H1 (cell line): ENCODE measurements at regions not wholly inside any gene's neighbourhood (a gene's known extent, or its start where the extent isn't known, plus 50 kb on each side); places are given as distances from the start of the nearest gene placed in this dataset.

Experiments used
- CTCF ChIA-PET: fragments of 300-600 bp; sonication (Branson Sonifier 250); formaldehyde crosslinking; loops from one replicate; lab custom pipeline; 2021; ENCODE audit not compliant: partially characterized antibody; lab: Charles Lee
- POLR2A ChIA-PET: fragments of 300-600 bp; sonication (Branson Sonifier 250); formaldehyde crosslinking; loops from one replicate; lab custom pipeline; 2021; ENCODE audit warnings: inconsistent platforms; ENCODE audit not compliant: partially characterized antibody; lab: Charles Lee
- DNase-seq, 2 experiments: peaks; one replicate each; pipeline versions ENCODE4 v3.0.0 to v3.0.0-alpha.2; 2010 to 2022; ENCODE audit warnings: low spot score in 2 of 2, low read depth in 1 of 2, mixed read lengths in 1 of 2
- FAIRE-seq: peaks from 2 replicates; lab custom pipeline; 2011; peaks lifted over from hg19 to GRCh38; lab: Jason Lieb, UNC
- H2AFZ ChIP-seq: 2 replicates; pipeline ENCODE4 v1.8.1; 2012; ENCODE audit warnings: low read length, inconsistent platforms
- H2AK5ac ChIP-seq: 2 replicates; pipeline ENCODE4 v1.6.1; 2013; ENCODE audit warnings: low read depth, low read length
- H2BK120ac ChIP-seq: replicated peaks from 2 replicates; pipeline ENCODE3; 2013; ENCODE audit warnings: low read depth, low read length, inconsistent platforms
- H2BK12ac ChIP-seq: 2 replicates; pipeline ENCODE4 v1.6.1; 2013; ENCODE audit warnings: low read depth, low read length
- H2BK15ac ChIP-seq: 2 replicates; pipeline ENCODE4 v1.6.1; 2013; ENCODE audit warnings: low read length
- H2BK20ac ChIP-seq: 2 replicates; pipeline ENCODE4 v1.6.1; 2013; ENCODE audit warnings: low read length
- H2BK5ac ChIP-seq: 2 replicates; pipeline ENCODE4 v1.6.1; 2013; ENCODE audit warnings: low read depth, low read length
- H3K14ac ChIP-seq: 2 replicates; pipeline ENCODE4 v1.6.1; 2013; ENCODE audit warnings: inconsistent platforms; ENCODE audit not compliant: insufficient read length
- H3K18ac ChIP-seq: 2 replicates; pipeline ENCODE4 v1.6.1; 2013; ENCODE audit warnings: low read length; ENCODE audit errors: extremely low read depth
- H3K23ac ChIP-seq: 2 replicates; pipeline ENCODE4 v1.6.1; 2013; ENCODE audit warnings: inconsistent platforms; ENCODE audit not compliant: insufficient read length
- H3K23me2 ChIP-seq: 2 replicates; pipeline ENCODE4 v1.6.1; 2013; ENCODE audit warnings: low read depth, low read length
- H3K27ac ChIP-seq: 2 replicates; pipeline ENCODE4 v1.6.1; 2011; ENCODE audit warnings: low read depth, low read length, inconsistent platforms
- H3K27me3 ChIP-seq, 4 experiments: replicated peaks in 1 of 4; 1 replicate in 1 of 4; 2 replicates in 3 of 4; pipeline versions ENCODE4 v1.6.1 to v1.8.1; 2011 to 2013; ENCODE audit warnings: low read length in 3 of 4, mild to moderate bottlenecking in 3 of 4, inconsistent platforms in 2 of 4, mixed read lengths in 2 of 4, moderate library complexity in 1 of 4; ENCODE audit not compliant: control insufficient read depth in 3 of 4, insufficient read depth in 3 of 4; ENCODE audit errors: extremely low read depth in 1 of 4
- H3K36me3 ChIP-seq, 4 experiments: 2 replicates each; pipeline versions ENCODE4 v1.6.1 to v1.8.1; 2011 to 2013; ENCODE audit warnings: mild to moderate bottlenecking in 4 of 4, low read length in 3 of 4, moderate library complexity in 2 of 4, control low read depth in 1 of 4, inconsistent platforms in 1 of 4; ENCODE audit not compliant: insufficient read depth in 4 of 4, control insufficient read depth in 2 of 4
- H3K4ac ChIP-seq: replicated peaks from 2 replicates; pipeline ENCODE3; 2013; ENCODE audit warnings: low read length, low read depth, mixed read lengths, inconsistent platforms; ENCODE audit not compliant: insufficient read length
- H3K4me1 ChIP-seq, 4 experiments: replicated peaks in 1 of 4; 1 replicate in 1 of 4; 2 replicates in 3 of 4; pipeline versions ENCODE4 v1.6.1 to v1.8.1; 2011 to 2013; ENCODE audit warnings: low read length in 3 of 4, inconsistent platforms in 2 of 4, mixed read lengths in 1 of 4; ENCODE audit not compliant: insufficient read depth in 4 of 4, control insufficient read depth in 3 of 4
- H3K4me2 ChIP-seq, 2 experiments: 2 replicates each; pipeline versions ENCODE4 v1.6.1 to v1.8.1; 2011 to 2013; ENCODE audit warnings: low read depth in 2 of 2, low read length in 2 of 2, control low read depth in 1 of 2, inconsistent platforms in 1 of 2, mild to moderate bottlenecking in 1 of 2; ENCODE audit not compliant: insufficient read depth in 1 of 2
- H3K4me3 ChIP-seq, 4 experiments: fragments of 200-600, 300-600 bp in 1 of 4; sonication (generic), shearing (Covaris generic), sonication (Bioruptor Twin) in 1 of 4; 2 replicates each; pipeline versions ENCODE4 v1.5.1 to v1.8.1; 2011 to 2016; ENCODE audit warnings: low read length in 4 of 4, low read depth in 3 of 4, control low read depth in 2 of 4, inconsistent platforms in 2 of 4, mild to moderate bottlenecking in 2 of 4, mixed read lengths in 1 of 4, moderate library complexity in 1 of 4; ENCODE audit not compliant: insufficient read depth in 2 of 4; ENCODE audit errors: extremely low read depth in 1 of 4
- H3K56ac ChIP-seq: replicated peaks from 2 replicates; pipeline ENCODE3; 2013; ENCODE audit warnings: low read depth, mild to moderate bottlenecking, mixed read lengths, low read length, inconsistent platforms; ENCODE audit not compliant: insufficient read length
- H3K79me1 ChIP-seq: 2 replicates; pipeline ENCODE4 v1.6.1; 2013; ENCODE audit warnings: low read depth, low read length, control low read depth
- H3K79me2 ChIP-seq, 2 experiments: 2 replicates each; pipeline versions ENCODE4 v1.6.1 to v1.8.1; 2012 to 2013; ENCODE audit warnings: low read length in 2 of 2, mild to moderate bottlenecking in 2 of 2, inconsistent platforms in 1 of 2; ENCODE audit not compliant: insufficient read depth in 2 of 2, control insufficient read depth in 1 of 2
- H3K9ac ChIP-seq, 4 experiments: replicated peaks in 1 of 4; 1 replicate in 1 of 4; 2 replicates in 3 of 4; pipeline versions ENCODE4 v1.6.1 to v1.8.1; 2011 to 2013; ENCODE audit warnings: low read depth in 3 of 4, low read length in 3 of 4, control low read depth in 2 of 4, mild to moderate bottlenecking in 2 of 4, moderate library complexity in 2 of 4, inconsistent platforms in 1 of 4; ENCODE audit errors: extremely low read depth in 1 of 4
- H3K9me3 ChIP-seq, 2 experiments: 2 replicates each; pipeline versions ENCODE4 v1.6.1 to v1.8.1; 2012 to 2013; ENCODE audit warnings: mild to moderate bottlenecking in 2 of 2, moderate library complexity in 2 of 2, control low read depth in 1 of 2, inconsistent platforms in 1 of 2, low read depth in 1 of 2, low read length in 1 of 2, mixed read lengths in 1 of 2; ENCODE audit not compliant: insufficient read depth in 2 of 2
- H4K20me1 ChIP-seq, 2 experiments: replicated peaks in 1 of 2; 2 replicates each; pipeline versions ENCODE3 to v1.8.1; 2011 to 2013; ENCODE audit warnings: inconsistent platforms in 2 of 2, low read length in 2 of 2, mild to moderate bottlenecking in 1 of 2; ENCODE audit not compliant: insufficient read depth in 2 of 2, control insufficient read depth in 1 of 2
- H4K5ac ChIP-seq: 2 replicates; pipeline ENCODE4 v1.6.1; 2013; ENCODE audit warnings: low read length, low read depth, mixed read lengths, inconsistent platforms; ENCODE audit not compliant: insufficient read length
- H4K8ac ChIP-seq: 2 replicates; pipeline ENCODE4 v1.8.0; 2013; ENCODE audit warnings: mild to moderate bottlenecking, moderate library complexity, low read length, inconsistent platforms; ENCODE audit not compliant: insufficient read depth; ENCODE audit errors: extremely low read depth
- H4K91ac ChIP-seq: replicated peaks from 2 replicates; pipeline ENCODE3; 2013; ENCODE audit warnings: low read length, mixed read lengths, inconsistent platforms; ENCODE audit not compliant: insufficient read length
- BCL11A ChIP-seq, 2 experiments: IDR thresholded peaks; one replicate each; pipeline ENCODE4 v1.6.1; 2011; ENCODE audit warnings: low read depth in 2 of 2, low read length in 2 of 2, mild to moderate bottlenecking in 2 of 2
- HDAC2 ChIP-seq, 2 experiments: fragments of 300-600 bp in 1 of 2; sonication (generic) in 1 of 2; IDR thresholded peaks; 2 replicates each; pipeline ENCODE4 v1.6.1; 2011 to 2012; ENCODE audit warnings: low read depth in 2 of 2, low read length in 2 of 2, mild to moderate bottlenecking in 2 of 2, moderate library complexity in 2 of 2, borderline replicate concordance in 1 of 2, inconsistent platforms in 1 of 2
- POLR2A ChIP-seq, 2 experiments: IDR thresholded peaks; 1 replicate in 1 of 2; 2 replicates in 1 of 2; pipeline ENCODE4 v1.6.1; 2011; ENCODE audit warnings: low read depth in 2 of 2, low read length in 2 of 2, mild to moderate bottlenecking in 2 of 2; ENCODE audit errors: control extremely low read depth in 1 of 2
- TAF1 ChIP-seq: IDR thresholded peaks from 2 replicates; pipeline ENCODE4 v1.6.1; 2011; ENCODE audit warnings: mild to moderate bottlenecking, low read depth, low read length
- WGBS, 2 experiments: shearing (Covaris generic) in 1 of 2; methylation state at CpG; one replicate each; pipeline versions ENCODE4 v1.1.6 to v1.1.7; 2013 to 2015; ENCODE audit warnings: low lambda C conversion rate in 2 of 2, mixed read lengths in 2 of 2, inconsistent platforms in 1 of 2, low coverage in 1 of 2, missing lambda C conversion rate in 1 of 2; ENCODE audit not compliant: insufficient replicate concordance in 2 of 2, insufficient coverage in 1 of 2, insufficient read length in 1 of 2; ENCODE audit errors: extremely low coverage in 1 of 2, missing lambda C conversion rate in 1 of 2; 5-methylcytosine and 5-hydroxymethylcytosine counted together

DNA sequence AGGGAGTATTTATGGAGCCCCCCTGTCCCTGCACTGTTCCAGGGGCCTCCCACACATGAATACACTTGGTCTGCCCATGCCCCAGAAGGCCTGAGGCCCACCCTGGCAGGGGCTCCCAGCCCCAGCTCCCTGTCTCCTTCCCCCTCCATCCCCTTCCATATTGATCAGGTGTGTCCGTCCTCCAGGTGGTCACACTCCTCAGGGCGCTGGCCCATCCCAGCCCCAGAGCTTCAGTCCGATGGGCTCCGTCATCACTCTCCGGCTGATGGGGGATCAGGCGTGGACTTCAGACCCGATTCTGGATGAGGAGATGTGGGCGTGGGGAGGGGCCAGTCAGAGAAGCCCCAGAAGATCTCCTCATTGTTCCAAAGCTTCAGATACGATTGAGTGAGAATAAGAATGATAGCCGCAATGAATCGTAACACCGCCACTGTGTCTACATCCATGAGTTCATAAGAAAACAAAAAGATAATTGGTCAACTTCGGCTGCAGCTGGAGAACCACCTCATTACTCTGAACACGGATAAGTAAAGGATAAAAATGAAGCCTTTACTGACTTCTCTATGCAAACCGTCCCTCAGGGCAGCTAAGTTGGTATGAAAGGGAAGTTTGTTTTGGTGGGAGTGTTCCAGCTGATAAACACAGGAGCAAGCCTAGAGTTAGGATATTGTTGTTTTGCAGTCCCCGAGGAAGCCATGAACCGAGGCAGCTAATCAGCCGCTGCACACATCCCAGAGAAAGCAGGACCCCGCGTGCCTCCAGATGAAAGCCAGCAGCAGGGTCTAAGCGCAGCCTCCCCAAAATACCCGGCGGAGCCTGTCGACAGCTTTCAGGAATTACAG lies 279.5 kb downstream of the NDUFA10 start:
- Histone ChIP-seq H3K23me2 (no peaks in the 10 kb centered on the region), H2BK15ac (no peak overlapping the region), H2AFZ (no peak overlapping the region), H3K4me3 (no peak overlapping the region), H2AK5ac (no peak overlapping the region), H2BK120ac (no peak overlapping the region), H2BK12ac (no peak overlapping the region), H3K4ac (no peak overlapping the region), H4K20me1 (no peaks in the 10 kb centered on the region), H3K9me3 (no peaks in the 10 kb centered on the region), H3K79me2 (no peaks in the 10 kb centered on the region), H3K23ac (no peak overlapping the region), H4K8ac (no peak overlapping the region), H3K18ac (no peak overlapping the region), H3K4me1 (no peaks in the 10 kb centered on the region), H3K9ac (no peak overlapping the region), H3K4me2 (no peak overlapping the region), H3K14ac (no peak overlapping the region), H3K56ac (no peak overlapping the region), H2BK5ac (no peak overlapping the region), H4K5ac (no peak overlapping the region), H3K27ac (no peak overlapping the region), H3K27me3 (no peaks in the 10 kb centered on the region), H3K79me1 (no peaks in the 10 kb centered on the region), H4K91ac (no peak overlapping the region), H2BK20ac (no peak overlapping the region), H3K36me3 (no peaks in the 10 kb centered on the region)
- 96% methylated on average over 22 of the region's 24 CpGs; no CpG with 5 or more reads in 1 of the 2 experiments for WGBS, 2 experiments
- CTCF ChIA-PET: no interaction called here
- POLR2A ChIA-PET: no interaction called here
- TF ChIP-seq BCL11A (IDR thresholded peaks at IDR 0.05; ENCODE audit: low read depth in 2 of 2, low read length in 2 of 2): no peak
- no peak for TF ChIP-seq HDAC2 (IDR thresholded peaks at IDR 0.05; ENCODE audit: borderline replicate concordance in 1 of 2, low read depth in 2 of 2, low read length in 2 of 2)
- no peak for TF ChIP-seq POLR2A (IDR thresholded peaks at IDR 0.05; ENCODE audit: control extremely low read depth in 1 of 2, low read depth in 2 of 2, low read length in 2 of 2)
- TF ChIP-seq TAF1: no peak
- FAIRE-seq (no peak), DNase-seq (no peak)
